ENCODE measurements at regions not wholly inside any gene's neighbourhood (a gene's known extent, or its start where the extent isn't known, plus 50 kb on each side); places are given as distances from the start of the nearest gene placed in this dataset.

DNA sequence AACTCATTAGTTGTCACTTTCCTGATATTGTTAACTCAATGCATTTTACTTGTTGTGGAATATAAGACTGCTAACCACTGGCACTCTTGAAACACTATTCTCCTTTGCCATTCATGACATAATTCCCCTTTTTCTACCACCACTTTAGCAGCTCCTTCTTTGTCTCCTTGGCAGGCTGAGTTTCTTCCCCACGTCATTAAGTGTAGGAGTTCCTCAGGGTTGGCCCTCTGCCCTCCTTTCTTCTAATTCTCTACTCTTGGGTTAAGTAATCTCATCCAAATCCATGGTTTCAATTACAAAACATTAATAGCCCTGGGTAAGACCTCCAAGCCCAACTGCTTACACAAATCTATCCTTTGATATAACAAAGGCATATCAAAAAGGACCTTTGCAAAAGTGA lies 175.1 kb downstream of the HGF start:
- TF ChIP-seq, protein P1, sequence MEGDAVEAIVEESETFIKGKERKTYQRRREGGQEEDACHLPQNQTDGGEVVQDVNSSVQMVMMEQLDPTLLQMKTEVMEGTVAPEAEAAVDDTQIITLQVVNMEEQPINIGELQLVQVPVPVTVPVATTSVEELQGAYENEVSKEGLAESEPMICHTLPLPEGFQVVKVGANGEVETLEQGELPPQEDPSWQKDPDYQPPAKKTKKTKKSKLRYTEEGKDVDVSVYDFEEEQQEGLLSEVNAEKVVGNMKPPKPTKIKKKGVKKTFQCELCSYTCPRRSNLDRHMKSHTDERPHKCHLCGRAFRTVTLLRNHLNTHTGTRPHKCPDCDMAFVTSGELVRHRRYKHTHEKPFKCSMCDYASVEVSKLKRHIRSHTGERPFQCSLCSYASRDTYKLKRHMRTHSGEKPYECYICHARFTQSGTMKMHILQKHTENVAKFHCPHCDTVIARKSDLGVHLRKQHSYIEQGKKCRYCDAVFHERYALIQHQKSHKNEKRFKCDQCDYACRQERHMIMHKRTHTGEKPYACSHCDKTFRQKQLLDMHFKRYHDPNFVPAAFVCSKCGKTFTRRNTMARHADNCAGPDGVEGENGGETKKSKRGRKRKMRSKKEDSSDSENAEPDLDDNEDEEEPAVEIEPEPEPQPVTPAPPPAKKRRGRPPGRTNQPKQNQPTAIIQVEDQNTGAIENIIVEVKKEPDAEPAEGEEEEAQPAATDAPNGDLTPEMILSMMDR (IDR thresholded peaks at IDR 0.05), result no peak
- TF ChIP-seq POLR2A (IDR thresholded peaks at IDR 0.05), result no peak

Data from ovary (tissue), 3 donors.